ELR (cell line): ENCODE measurements at regions not wholly inside any gene's neighbourhood (a gene's known extent, or its start where the extent isn't known, plus 50 kb on each side); places are given as distances from the start of the nearest gene placed in this dataset.
"Not testable (repeated sequence)": the region's sequence is repeated elsewhere in the genome, so short reads cannot be mapped to it uniquely, and the experiment has no call there.

Experiments
- DNase-seq: peaks from one replicate; pipeline ENCODE4 v3.0.0-alpha.2; 2015; ENCODE audit warnings: low read depth

DNA sequence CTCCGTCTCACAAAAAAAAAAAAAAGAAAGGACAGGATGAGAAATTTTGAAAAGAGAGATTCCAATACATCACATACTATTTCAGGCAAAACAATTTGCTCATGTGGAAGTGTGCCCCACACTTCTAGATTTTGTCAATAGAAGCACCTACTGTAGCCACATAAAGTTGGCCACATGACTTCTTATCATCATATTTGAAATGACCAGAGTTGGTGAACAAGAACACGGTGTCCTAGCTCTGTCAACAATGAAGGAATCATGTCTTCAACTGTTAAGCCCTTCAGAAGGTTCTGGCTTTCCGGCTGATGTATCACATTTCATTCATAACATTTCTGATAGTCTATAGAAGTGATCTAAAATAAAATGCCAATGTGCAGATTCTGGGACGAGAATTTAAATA lies 534.5 kb downstream of the TMEM114 start:
- DNase-seq, result no peak

DNA sequence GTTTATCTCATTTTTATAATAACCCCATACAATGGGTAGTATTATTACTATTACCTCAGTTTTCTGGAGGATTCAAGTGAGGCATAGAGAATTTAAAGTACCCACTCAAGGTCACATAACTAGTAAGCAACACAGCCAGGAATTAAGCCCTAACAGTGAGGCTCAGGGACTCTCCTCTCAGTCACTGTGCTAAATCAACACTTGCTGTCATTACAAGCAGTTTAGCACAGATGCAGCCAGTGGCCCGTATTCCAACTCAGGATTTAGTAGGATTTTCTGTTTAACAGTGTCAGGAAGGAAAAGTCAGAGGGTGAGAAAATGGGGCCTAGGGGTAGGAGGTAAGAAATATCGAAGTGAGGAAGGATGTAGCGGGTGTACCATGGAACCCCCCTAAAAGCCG lies 536.9 kb downstream of the TMEM114 start:
- DNase-seq, result no peak

DNA sequence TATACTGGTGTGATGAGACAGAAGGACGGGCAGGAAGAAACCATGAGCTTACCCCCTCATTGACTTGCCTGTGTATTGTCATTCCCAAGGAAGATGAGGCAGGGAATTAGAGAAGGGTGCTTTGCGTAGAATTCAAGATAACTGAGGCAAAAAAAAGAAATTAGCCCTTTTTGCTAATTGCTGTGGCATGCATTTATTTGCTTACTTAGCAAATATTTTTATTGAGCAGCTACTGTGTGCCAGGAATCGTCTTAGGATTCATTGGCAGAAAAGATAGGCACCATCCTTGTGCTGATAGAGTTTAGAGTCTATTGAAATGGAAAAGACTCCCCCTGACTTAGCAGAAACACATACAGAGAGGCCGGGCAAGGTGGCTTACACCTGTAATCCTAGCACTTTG lies 541.9 kb downstream of the TMEM114 start:
- DNase-seq, result no peak

DNA sequence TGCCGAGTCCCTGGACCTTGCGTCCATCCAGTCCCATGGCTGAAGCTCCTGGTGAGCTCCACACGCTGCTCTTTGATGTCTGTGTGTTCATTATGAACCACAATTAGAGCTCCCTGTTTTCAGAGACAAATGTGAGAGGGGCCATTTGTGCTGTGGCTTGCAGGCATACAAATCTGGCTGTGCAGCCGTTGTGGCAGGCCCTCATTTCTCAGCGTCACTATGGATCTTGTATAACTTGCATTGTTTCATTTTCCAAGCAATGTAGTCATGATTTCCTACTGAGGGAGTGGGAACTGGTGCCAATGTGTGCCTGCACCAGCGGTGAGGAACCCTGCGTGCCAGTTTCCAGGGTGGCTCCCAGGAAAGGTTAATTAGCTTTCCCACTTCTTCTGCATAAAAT lies 542.6 kb downstream of the TMEM114 start:
- DNase-seq, result no peak

DNA sequence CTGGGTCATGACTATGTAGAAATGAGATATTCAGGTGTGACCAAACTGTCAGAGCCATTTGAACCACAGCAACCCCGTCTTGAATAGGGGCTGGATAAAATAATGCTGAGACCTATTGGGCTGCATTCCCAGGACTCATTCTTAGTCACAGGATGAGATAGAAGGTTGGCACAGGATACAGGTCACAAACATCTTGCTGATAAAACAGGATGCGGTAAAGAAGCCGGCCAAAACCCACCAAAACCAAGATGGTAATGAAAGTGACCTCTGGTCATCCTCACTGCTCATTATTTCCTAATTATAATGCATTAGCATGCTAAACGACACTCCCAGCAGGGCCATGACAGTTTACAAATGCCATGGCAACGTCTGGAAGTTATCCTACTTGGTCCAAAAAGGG lies 545.5 kb downstream of the TMEM114 start:
- no peak for DNase-seq

DNA sequence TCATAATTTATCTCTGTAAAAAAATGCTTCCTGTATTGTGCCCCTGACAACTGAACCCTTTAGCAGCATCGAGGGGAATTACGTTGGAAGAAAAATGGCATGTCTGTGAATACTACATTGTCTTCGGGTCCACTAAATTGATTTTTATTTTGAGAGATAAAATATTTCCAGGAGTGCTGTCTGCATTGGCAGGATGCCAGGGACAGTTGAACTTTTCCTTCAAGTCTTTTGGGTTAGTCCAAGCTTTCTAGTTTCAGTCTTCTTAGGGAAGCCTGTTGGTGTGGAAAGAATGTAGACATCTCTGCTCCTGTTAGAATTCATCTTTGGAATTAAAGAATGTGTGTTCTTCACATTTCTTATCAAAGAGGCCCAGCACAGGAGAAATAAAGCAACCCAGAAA lies 557.9 kb downstream of the TMEM114 start:
- DNase-seq, result no peak

DNA sequence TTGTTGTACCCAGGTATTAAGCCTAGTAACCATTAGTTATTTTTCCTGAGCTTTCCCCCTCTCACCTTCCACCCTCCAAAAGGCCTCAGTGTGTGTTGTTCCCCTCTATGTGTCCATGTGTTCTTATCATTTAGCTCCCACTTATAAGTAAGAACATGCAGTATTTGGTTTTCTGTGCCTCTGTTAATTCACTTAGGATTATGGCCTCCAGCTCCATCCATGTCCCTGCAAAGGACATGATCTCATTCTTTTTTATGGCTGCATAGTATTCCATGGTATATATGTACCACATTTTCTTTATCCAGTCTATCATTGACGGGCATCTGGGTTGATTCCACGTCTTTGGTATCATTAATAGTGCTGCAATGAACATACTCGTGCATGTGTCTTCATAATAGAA lies 560.3 kb downstream of the TMEM114 start:
- DNase-seq, result not testable (repeated sequence)

DNA sequence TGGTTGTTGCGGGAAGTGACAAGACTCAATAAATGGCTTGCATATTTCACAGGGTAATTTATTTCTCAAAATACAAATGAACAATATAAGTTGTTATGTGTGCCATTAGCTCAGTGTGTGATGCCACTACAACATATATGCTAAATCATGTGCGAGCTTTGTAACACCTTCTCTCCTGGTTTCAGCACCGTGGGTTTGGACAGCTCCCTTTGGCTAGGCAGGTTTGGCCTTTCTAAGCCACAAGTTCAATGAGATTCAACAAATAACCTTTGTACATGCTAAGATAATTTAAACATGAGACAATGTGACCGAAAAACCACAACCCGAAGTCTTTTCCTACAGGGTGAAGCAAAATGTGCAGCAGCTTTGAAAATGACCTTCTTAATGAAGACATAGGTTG lies 563.9 kb downstream of the TMEM114 start:
- no peak for DNase-seq

DNA sequence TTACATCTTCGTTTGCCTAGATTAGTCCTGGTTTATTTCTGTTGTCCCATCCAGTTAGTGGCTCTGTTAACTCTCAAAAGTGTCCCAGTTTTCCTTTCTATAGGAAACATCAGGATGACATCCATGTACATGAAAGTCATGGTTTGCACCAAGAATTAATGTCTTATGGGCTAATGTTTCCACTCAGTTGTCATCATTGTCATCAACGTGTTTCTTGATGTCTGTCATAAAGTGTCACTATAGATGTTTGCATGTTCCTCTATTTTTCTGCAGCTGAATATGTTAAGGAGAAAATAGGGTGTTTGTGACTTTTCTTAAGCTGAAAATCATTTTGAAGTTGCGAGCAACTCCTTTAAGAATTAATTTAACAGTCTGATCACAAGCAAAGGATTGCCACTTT lies 567.0 kb downstream of the TMEM114 start:
- no peak for DNase-seq

DNA sequence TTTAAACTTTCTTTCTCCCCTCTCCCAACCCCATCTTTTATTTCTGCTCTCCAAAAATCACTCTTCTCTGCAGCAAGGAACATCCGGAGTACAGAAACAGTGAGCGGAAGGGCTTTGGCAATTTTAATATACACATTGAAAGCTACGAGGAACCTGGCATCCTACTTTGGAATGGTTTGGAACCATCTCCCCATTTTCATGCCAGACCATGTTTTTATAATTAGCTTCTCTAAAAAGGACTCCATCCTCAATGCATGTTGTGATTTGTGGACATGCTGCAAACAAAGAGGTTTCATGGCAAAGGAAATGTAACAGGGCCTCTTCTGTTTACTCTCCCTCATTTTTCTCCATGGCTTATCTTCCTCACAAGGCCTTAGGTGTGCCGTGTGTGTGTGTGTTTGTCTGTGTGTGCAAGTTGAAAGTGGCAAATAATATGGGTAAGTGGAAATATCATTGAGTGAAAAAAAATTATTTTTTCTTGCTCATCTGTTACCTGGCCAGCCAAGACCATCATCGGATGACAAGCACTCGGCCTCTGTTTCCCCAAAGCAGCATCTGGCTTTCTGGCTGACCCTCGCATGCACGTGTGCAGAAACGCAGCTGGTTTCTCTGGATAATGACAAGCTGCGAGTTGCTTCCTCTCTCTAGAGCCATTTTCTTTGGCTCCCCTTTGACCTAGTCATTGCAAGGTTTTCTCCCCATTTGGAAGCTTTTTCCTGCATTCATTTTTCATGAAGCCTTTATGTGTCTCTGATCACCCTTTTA lies 585.0 kb downstream of the TMEM114 start:
- no peak for DNase-seq

DNA sequence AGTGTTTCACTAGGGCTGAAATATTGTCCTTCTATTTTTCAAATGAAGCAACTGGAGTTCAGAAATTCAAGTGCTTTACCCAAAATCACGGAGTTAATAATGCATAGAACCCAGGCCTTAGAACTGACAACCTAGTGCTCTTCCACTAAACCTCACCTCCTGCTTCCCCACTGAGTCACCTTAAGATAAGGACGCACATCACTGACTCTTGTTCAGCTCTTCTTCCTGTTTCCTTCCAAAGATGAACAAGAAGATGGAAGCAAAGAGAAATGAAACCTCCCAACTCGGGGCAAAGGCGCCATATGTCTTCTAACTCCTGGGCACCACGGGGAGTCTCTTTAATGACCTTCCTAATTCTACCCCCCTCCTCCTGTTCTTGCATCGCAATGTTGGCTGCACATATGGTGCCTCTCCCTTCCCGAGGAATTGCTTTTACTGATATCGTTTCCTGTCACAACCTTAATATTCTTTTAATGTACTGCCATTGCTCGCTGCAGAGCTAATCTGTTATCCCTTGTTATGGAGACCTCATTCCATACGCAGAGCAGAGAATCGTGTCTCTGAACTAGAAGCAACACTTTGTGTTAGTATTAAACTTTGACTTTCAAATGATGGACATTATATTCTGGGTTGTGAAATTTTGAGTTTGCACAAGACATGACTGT lies 591.4 kb downstream of the TMEM114 start:
- no peak for DNase-seq

DNA sequence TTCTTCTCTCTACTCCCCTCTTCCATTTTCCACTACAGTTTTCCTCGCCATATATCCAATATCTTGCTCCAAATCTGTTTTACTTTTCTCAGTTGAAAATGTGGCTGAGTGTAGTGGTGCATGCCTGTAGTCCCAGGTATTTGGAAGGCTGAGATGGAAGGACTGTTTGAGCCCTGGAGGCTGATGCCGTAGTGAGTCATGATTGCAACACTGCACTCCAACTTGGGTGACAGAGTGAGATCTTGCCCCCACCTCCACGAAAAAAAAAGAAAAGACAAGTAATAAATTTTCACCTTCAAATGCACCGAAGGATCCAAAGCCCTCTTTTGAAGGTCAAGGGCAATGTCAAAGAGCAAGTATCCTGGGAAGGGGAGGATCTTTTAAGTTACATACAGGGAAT lies 592.3 kb downstream of the TMEM114 start:
- DNase-seq, result no peak

DNA sequence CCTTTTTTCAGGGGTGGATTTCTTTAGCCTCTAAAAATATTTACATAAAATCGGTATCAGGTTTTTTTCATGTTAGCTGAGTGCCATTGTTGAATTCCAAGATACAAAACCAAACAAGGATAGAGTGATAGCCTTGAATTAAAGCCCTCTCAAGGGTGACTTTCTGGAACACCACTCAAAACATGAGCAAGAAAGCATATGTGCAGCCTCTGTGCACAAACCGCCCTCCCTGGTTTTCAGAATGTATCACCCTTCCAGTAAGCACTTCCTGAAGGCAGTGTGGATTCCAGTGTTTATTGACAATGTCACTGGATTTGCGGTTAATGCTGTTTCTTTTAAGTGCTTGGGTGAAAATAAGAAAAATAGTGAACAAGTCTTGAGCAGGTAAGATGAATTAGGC lies 597.7 kb downstream of the TMEM114 start:
- DNase-seq, result no peak

DNA sequence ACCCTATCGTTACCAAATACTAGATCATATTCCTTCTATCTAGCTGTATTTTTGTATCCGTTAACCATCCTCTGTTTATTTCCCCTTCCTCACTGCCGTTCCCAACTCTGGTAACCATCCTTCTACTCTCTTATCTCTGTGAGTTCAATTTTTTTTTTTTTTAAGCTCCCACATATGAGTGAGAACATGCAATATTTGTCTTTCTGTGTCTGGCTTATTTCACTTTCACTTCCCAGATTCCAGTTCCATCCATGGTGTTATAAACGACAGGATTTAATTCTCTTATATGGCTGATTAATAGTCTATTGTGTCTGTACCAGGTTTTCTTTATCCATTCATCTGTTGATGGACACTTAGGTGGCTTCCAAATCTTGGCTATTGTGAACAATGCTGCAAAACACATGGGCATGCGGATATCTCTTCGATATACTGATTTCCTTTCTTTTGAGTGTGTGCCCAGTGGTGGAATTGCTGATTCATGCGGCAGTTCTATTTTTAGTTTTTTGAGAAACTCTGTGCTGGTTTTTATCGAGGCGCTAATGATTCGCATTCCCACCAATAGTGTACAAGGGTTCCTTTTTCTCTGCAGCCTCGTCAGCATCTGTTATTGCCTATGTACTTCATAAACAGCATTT lies 599.6 kb downstream of the TMEM114 start:
- DNase-seq, result no peak

DNA sequence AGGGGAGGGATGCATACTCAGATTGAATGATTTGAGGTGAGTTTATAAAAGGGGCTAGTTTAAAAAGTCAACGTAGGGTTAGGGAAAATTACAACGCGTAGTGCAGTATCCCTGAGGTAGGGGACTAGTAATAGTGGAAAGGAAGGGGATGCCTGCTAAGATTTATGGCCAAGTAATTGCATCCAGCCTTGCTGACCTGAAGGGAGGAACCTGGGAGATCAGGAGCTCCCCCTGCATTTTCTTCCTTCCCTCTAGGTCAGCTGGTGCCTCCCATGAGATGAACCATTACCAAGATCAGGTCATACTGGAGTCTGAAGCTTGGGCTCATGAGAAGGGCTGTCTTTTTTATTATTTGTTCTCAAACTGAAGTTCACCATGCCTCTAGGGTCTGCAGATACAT lies 606.6 kb downstream of the TMEM114 start:
- DNase-seq, result no peak

DNA sequence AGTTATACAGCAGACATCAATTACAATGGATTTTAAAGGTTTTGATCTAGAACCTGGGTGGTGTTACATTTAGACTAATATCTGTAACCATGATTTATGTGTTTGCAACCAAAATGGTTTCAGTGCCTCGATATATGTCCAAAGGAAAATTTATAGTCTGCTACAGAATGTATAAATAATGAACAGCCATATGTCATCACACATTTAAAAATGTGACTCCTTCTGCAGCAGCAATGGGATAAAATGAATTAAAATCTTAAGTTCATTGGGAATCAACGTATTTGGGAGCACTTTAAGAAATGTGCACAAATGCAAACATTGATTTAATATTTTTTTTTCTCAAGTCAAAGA lies 610.2 kb downstream of the TMEM114 start:
- no peak for DNase-seq

DNA sequence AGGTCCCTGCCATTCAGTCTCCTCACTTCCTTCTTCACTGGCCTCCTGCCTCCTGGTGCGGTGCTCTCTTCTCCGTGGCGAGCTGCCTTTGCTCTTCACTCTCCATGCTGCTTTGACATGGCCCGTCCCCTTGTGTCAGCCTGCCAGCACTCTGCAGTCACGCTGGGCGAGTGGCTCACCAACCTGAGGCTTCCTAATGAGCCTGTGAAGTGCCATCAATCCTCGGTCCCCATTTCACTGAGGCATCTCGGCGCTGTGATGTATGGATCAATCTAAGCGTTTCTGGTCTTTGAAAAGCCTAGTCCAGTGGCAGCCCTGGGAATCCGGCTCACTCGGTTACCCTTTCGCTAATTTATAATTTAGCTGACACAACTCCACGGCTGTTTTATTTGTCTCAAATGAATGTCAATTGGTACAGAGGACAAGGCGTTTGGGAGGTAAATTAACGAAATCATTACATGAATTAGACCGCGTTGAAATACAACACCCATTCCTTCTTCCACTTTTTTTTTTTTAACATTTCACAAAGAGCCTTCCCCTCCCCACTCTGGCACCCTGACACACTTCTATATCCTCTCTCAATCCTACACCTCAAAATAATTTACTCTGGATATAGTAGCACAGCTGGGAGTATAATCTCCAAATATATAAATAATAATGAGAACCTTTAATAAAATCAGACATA lies 610.7 kb downstream of the TMEM114 start:
- no peak for DNase-seq

DNA sequence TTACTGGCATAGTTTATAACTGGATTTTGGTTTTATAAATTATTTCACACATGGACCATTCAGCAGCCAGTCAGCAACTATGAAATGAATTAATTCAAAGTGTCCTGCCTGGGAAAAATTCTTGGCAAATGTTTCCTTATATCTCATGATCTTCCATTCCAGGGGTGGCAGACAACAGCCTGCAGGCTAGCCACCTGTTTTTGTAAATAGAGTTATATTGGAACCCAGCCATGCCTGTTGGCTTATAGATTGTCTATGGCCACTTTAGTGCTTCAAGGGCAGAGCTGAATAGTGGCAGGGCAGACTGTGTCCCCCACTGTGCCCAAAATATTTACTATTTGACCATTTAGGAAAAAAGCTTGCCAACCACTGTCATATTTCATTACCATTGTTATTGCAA lies 613.7 kb downstream of the TMEM114 start:
- no peak for DNase-seq

DNA sequence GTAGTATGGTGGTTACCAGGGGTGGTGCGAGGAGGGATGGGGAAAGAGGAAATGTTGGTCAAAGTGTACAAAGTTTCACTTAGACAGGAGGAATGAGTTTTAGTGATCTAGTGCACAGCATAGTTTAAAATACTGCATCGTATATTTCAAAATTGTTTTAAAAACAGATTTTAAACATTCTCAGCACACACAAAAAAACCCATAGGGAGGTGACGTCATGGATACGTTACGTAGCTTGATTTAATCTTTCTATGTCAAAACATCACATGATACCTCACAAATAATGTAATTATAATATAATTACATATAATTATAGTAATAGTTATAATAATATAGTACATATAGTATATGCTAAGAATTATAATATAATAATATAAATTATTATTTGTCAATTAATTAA lies 614.2 kb downstream of the TMEM114 start:
- no peak for DNase-seq

DNA sequence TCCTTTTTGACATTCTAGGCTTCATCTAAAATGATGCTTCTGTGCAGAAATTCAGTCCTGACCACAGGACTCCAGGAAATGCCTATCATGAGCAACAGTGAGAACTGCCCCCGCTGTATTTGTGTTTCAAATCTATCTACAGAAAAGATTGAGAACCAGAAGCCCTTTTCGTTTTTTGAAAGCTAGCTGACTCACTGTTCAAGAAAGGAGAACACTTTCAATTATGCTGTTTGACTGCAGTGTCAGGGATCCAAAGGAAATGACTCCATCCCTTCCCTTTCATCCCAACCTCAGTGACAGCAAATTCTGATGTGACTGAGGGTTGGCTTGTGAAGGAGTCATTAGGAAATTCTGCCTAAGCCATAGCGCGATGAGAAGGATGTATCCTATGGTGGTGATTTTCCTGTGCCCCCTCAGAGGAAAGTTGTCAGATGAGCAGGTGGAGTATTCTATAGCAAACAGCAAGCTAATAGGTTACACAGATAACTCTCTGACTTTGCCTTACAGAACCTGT lies 622.3 kb downstream of the TMEM114 start:
- no peak for DNase-seq

DNA sequence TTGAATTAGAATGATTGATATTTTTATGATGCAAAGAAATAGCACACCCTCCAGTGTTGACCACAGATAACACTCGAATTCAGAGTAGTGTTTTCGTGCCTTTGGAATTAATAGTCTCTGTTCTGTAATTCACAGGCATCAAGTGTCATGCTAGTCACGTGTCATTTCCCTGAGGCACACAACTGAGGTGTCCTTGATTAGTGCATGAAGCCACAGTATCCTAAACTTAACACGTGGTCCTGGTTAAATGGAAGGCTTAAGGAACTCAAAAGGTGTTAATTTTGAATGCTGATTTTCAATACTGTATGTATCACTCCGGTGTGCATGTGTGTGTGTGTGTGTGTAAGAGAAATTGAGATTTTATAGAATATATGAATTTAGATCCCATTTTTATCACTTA lies 625.6 kb downstream of the TMEM114 start:
- no peak for DNase-seq

DNA sequence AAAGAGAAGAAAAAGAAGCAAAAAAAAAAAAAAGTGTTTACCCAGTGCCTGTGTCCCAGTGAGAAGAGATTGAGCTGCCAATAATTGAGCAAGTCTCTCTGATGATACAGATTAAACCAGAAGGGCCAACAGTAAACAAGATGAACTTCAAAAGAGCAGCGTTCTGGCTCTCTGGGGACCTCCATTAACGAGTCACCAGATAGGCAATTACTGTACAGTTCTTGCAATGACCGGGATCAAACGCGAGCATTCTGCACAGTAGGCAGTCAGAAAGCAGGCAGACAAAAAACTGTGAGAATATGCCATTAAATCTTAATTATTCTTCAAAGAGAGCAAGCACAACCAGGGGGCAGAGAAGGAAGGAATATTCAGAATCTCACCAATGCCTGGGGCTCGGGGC lies 626.1 kb downstream of the TMEM114 start:
- DNase-seq, result no peak
